ENCODE measurements at regions not wholly inside any gene's neighbourhood (a gene's known extent, or its start where the extent isn't known, plus 50 kb on each side); places are given as distances from the start of the nearest gene placed in this dataset.

GRCh38 chr15:70420948-70421482 lies 323.3 kb upstream of the TLE3 start:
- 86 to 92% methylated on average over 3 of the region's 5 CpGs for WGBS, 2 experiments (ENCODE audit: insufficient coverage in 2 of 2)
- Histone ChIP-seq H3K36me3 (ENCODE audit: control insufficient read depth, insufficient read depth, low read length) (no peaks in the 10 kb centered on the region), H3K4me1 (ENCODE audit: control insufficient read depth, insufficient read depth, low read length, poor library complexity, severe bottlenecking) (no peaks in the 10 kb centered on the region), H3K27ac (ENCODE audit: low read depth, low read length, severe bottlenecking) (no peak overlapping the region), H3K9me3 (ENCODE audit: control insufficient read depth, low read length) (no peaks in the 10 kb centered on the region), H3K4me3 (ENCODE audit: extremely low read depth, insufficient read depth, low read length, poor library complexity, severe bottlenecking) (no peak overlapping the region)

- WGBS, 2 experiments (ENCODE audit: insufficient coverage in 2 of 2), result 39 to 47% methylated on average over 3 to 4 of the region's 4 CpGs
- Histone ChIP-seq H3K4me3 (ENCODE audit: extremely low read depth, insufficient read depth, low read length, poor library complexity, severe bottlenecking) (no peak overlapping the region), H3K36me3 (ENCODE audit: control insufficient read depth, insufficient read depth, low read length) (no peaks in the 10 kb centered on the region), H3K27ac (ENCODE audit: low read depth, low read length, severe bottlenecking) (no peak overlapping the region), H3K9me3 (ENCODE audit: control insufficient read depth, low read length) (no peaks in the 10 kb centered on the region), H3K4me1 (ENCODE audit: control insufficient read depth, insufficient read depth, low read length, poor library complexity, severe bottlenecking) (no peaks in the 10 kb centered on the region)
Measured at GRCh38 chr15:70420086-70420947, 322.6 kb upstream of the TLE3 start.

- Histone ChIP-seq H3K4me1 (ENCODE audit: control insufficient read depth, insufficient read depth, low read length, poor library complexity, severe bottlenecking) (no peaks in the 10 kb centered on the region), H3K27ac (ENCODE audit: low read depth, low read length, severe bottlenecking) (no peak overlapping the region), H3K9me3 (ENCODE audit: control insufficient read depth, low read length) (no peaks in the 10 kb centered on the region), H3K4me3 (ENCODE audit: extremely low read depth, insufficient read depth, low read length, poor library complexity, severe bottlenecking) (no peak overlapping the region), H3K36me3 (ENCODE audit: control insufficient read depth, insufficient read depth, low read length) (no peaks in the 10 kb centered on the region)
- WGBS, 2 experiments (ENCODE audit: insufficient coverage in 2 of 2), result 91 to 92% methylated on average over 8 to 11 of the region's 11 CpGs
Measured at GRCh38 chr15:70418943-70419342, 321.2 kb upstream of the TLE3 start.

GRCh38 chr15:70417535-70417934 lies 319.8 kb upstream of the TLE3 start:
- no peaks in the 10 kb centered on the region for H3K9me3 ChIP-seq (ENCODE audit: control insufficient read depth, low read length)
- H3K27ac ChIP-seq (ENCODE audit: low read depth, low read length, severe bottlenecking), result no peak overlapping the region
- H3K36me3 ChIP-seq (ENCODE audit: control insufficient read depth, insufficient read depth, low read length), result no peaks in the 10 kb centered on the region
- H3K4me3 ChIP-seq (ENCODE audit: extremely low read depth, insufficient read depth, low read length, poor library complexity, severe bottlenecking), result no peak overlapping the region
- H3K4me1 ChIP-seq (ENCODE audit: control insufficient read depth, insufficient read depth, low read length, poor library complexity, severe bottlenecking), result peaks cover 3% of the 10 kb centered on the region
- 91 to 92% methylated on average over 5 to 6 of the region's 6 CpGs for WGBS, 2 experiments (ENCODE audit: insufficient coverage in 2 of 2)

- no peaks in the 10 kb centered on the region for H3K36me3 ChIP-seq (ENCODE audit: control insufficient read depth, insufficient read depth, low read length)
- WGBS, 2 experiments (ENCODE audit: insufficient coverage in 2 of 2), result 57 to 75% methylated on average over 1 to 2 of the region's 2 CpGs
- no peaks in the 10 kb centered on the region for H3K9me3 ChIP-seq (ENCODE audit: control insufficient read depth, low read length)
Measured at GRCh38 chr15:70416829-70417228, 319.1 kb upstream of the TLE3 start.

GRCh38 chr15:70415398-70415797 lies 317.7 kb upstream of the TLE3 start:
- WGBS, 2 experiments (ENCODE audit: insufficient coverage in 2 of 2), result 91 to 92% methylated on average over 13 to 15 of the region's 18 CpGs
- H3K27ac ChIP-seq (ENCODE audit: low read depth, low read length, severe bottlenecking), result no peak overlapping the region
- no peaks in the 10 kb centered on the region for H3K9me3 ChIP-seq (ENCODE audit: control insufficient read depth, low read length)
- no peaks in the 10 kb centered on the region for H3K36me3 ChIP-seq (ENCODE audit: control insufficient read depth, insufficient read depth, low read length)
- no peak overlapping the region for H3K4me3 ChIP-seq (ENCODE audit: extremely low read depth, insufficient read depth, low read length, poor library complexity, severe bottlenecking)
- H3K4me1 ChIP-seq (ENCODE audit: control insufficient read depth, insufficient read depth, low read length, poor library complexity, severe bottlenecking), result peaks cover 7% of the 10 kb centered on the region

More at GRCh38 chr15:70416829-70417228, 319.1 kb upstream of the TLE3 start:
- peaks cover 3% of the 10 kb centered on the region for H3K4me1 ChIP-seq (ENCODE audit: control insufficient read depth, insufficient read depth, low read length, poor library complexity, severe bottlenecking)
- H3K4me3 ChIP-seq (ENCODE audit: extremely low read depth, insufficient read depth, low read length, poor library complexity, severe bottlenecking), result no peak overlapping the region
- no peak overlapping the region for H3K27ac ChIP-seq (ENCODE audit: low read depth, low read length, severe bottlenecking)

GRCh38 chr15:70414626-70415025 lies 316.9 kb upstream of the TLE3 start:
- Histone ChIP-seq H3K36me3 (ENCODE audit: control insufficient read depth, insufficient read depth, low read length) (no peaks in the 10 kb centered on the region), H3K4me1 (ENCODE audit: control insufficient read depth, insufficient read depth, low read length, poor library complexity, severe bottlenecking) (peaks cover 7% of the 10 kb centered on the region), H3K4me3 (ENCODE audit: extremely low read depth, insufficient read depth, low read length, poor library complexity, severe bottlenecking) (no peak overlapping the region), H3K27ac (ENCODE audit: low read depth, low read length, severe bottlenecking) (no peak overlapping the region), H3K9me3 (ENCODE audit: control insufficient read depth, low read length) (no peaks in the 10 kb centered on the region)
- WGBS, 2 experiments (ENCODE audit: insufficient coverage in 2 of 2), result 93 to 100% methylated on average over 2 of the region's 5 CpGs

GRCh38 chr15:70412794-70413193 lies 315.1 kb upstream of the TLE3 start:
- H3K27ac ChIP-seq (ENCODE audit: low read depth, low read length, severe bottlenecking), result no peak overlapping the region
- H3K4me1 ChIP-seq (ENCODE audit: control insufficient read depth, insufficient read depth, low read length, poor library complexity, severe bottlenecking), result peaks cover 7% of the 10 kb centered on the region
- H3K9me3 ChIP-seq (ENCODE audit: control insufficient read depth, low read length), result peaks cover 6% of the 10 kb centered on the region
- no peak overlapping the region for H3K4me3 ChIP-seq (ENCODE audit: extremely low read depth, insufficient read depth, low read length, poor library complexity, severe bottlenecking)
- H3K36me3 ChIP-seq (ENCODE audit: control insufficient read depth, insufficient read depth, low read length), result no peaks in the 10 kb centered on the region

- Histone ChIP-seq H3K9me3 (ENCODE audit: control insufficient read depth, low read length) (peaks cover 8% of the 10 kb centered on the region), H3K4me3 (ENCODE audit: extremely low read depth, insufficient read depth, low read length, poor library complexity, severe bottlenecking) (no peak overlapping the region), H3K4me1 (ENCODE audit: control insufficient read depth, insufficient read depth, low read length, poor library complexity, severe bottlenecking) (peaks cover 7% of the 10 kb centered on the region), H3K36me3 (ENCODE audit: control insufficient read depth, insufficient read depth, low read length) (no peaks in the 10 kb centered on the region), H3K27ac (ENCODE audit: low read depth, low read length, severe bottlenecking) (no peak overlapping the region)
- WGBS, 2 experiments (ENCODE audit: insufficient coverage in 2 of 2), result 92 to 93% methylated on average over 4 to 7 of the region's 10 CpGs
Measured at GRCh38 chr15:70411143-70411863, 313.6 kb upstream of the TLE3 start.

- no peak overlapping the region for H3K4me3 ChIP-seq (ENCODE audit: extremely low read depth, insufficient read depth, low read length, poor library complexity, severe bottlenecking)
- WGBS, 2 experiments (ENCODE audit: insufficient coverage in 2 of 2), result 83 to 90% methylated on average over 2 to 3 of the region's 3 CpGs
- no peaks in the 10 kb centered on the region for H3K36me3 ChIP-seq (ENCODE audit: control insufficient read depth, insufficient read depth, low read length)
- peaks cover 7% of the 10 kb centered on the region for H3K4me1 ChIP-seq (ENCODE audit: control insufficient read depth, insufficient read depth, low read length, poor library complexity, severe bottlenecking)
- no peak overlapping the region for H3K27ac ChIP-seq (ENCODE audit: low read depth, low read length, severe bottlenecking)
- H3K9me3 ChIP-seq (ENCODE audit: control insufficient read depth, low read length), result peaks cover 8% of the 10 kb centered on the region
Measured at GRCh38 chr15:70410371-70410985, 312.8 kb upstream of the TLE3 start.

Data from mesodermal cell (in vitro differentiated cells).